AG08395 (cell line): ENCODE measurements at regions not wholly inside any gene's neighbourhood (a gene's known extent, or its start where the extent isn't known, plus 50 kb on each side); places are given as distances from the start of the nearest gene placed in this dataset.
"Not testable (repeated sequence)": the region's sequence is repeated elsewhere in the genome, so short reads cannot be mapped to it uniquely, and the experiment has no call there.

ENCODE experiments used
- DNase-seq: peaks from one replicate; pipeline ENCODE4 v3.0.0; 2012; ENCODE audit warnings: mixed read lengths, low spot score

- DNase-seq, result not testable (repeated sequence)
Measured at GRCh38 chr13:100766570-100766969, 92.0 kb upstream of the TMTC4 start.

- no peak for DNase-seq
Measured at GRCh38 chr13:100764937-100765336, 90.3 kb upstream of the TMTC4 start.

- not testable (repeated sequence) for DNase-seq
Measured at GRCh38 chr13:100762126-100762525, 87.5 kb upstream of the TMTC4 start.

- no peak for DNase-seq
Measured at GRCh38 chr13:100755891-100756290, 81.3 kb upstream of the TMTC4 start.

- no peak for DNase-seq
Measured at GRCh38 chr13:100754459-100754858, 79.9 kb upstream of the TMTC4 start.

- DNase-seq, result no peak
Measured at GRCh38 chr13:100753376-100753775, 78.8 kb upstream of the TMTC4 start.

- no peak for DNase-seq
Measured at GRCh38 chr13:100751826-100752225, 77.2 kb upstream of the TMTC4 start.

GRCh38 chr13:100746953-100747683, 72.5 kb upstream of the TMTC4 start:
- no peak for DNase-seq

GRCh38 chr13:100738176-100738855, 63.7 kb upstream of the TMTC4 start:
- DNase-seq, result no peak

GRCh38 chr13:100735494-100735893, 60.9 kb upstream of the TMTC4 start:
- DNase-seq, result no peak

GRCh38 chr13:100734194-100734720, 59.7 kb upstream of the TMTC4 start:
- DNase-seq, result no peak

GRCh38 chr13:100733261-100733660, 58.7 kb upstream of the TMTC4 start:
- DNase-seq, result no peak

- DNase-seq, result no peak
Measured at GRCh38 chr13:100728201-100728600, 53.6 kb upstream of the TMTC4 start.

GRCh38 chr13:100725472-100725871, 50.9 kb upstream of the TMTC4 start:
- no peak for DNase-seq

- no peak for DNase-seq
Measured at GRCh38 chr13:100724568-100724967, 50.0 kb upstream of the TMTC4 start.
